A673 (cell line): ENCODE measurements at regions not wholly inside any gene's neighbourhood (a gene's known extent, or its start where the extent isn't known, plus 50 kb on each side); places are given as distances from the start of the nearest gene placed in this dataset.

Source experiments
- CTCF ChIP-seq: fragments of 300-800, 200-600 bp; sonication (generic); conservative IDR thresholded peaks from 2 replicates; pipeline ENCODE4 v1.5.1; 2017; ENCODE audit warnings: low read depth, mild to moderate bottlenecking, antibody characterized with exemption, low read length, moderate library complexity, mixed read lengths
- EZH2 ChIP-seq: fragments of 200-600 bp; sonication (generic); IDR thresholded peaks from 2 replicates; pipeline ENCODE4 v1.6.1; 2017; ENCODE audit warnings: borderline replicate concordance, low read depth, mild to moderate bottlenecking, mixed read lengths, antibody characterized with exemption, low read length; ENCODE audit not compliant: poor library complexity, severe bottlenecking

- no peak for TF ChIP-seq CTCF
- no peak for TF ChIP-seq EZH2
Observed at GRCh38 chrX:138408101-138408500, 303.4 kb downstream of the FGF13 start.
